Stimulated activated CD8-positive, alpha-beta memory T cell treated with anti-CD3 and anti-CD28 coated beads, Interleukin-7, amount 100 ng/mL, for 24 hours (primary cell): ENCODE measurements at regions not wholly inside any gene's neighbourhood (a gene's known extent, or its start where the extent isn't known, plus 50 kb on each side); places are given as distances from the start of the nearest gene placed in this dataset.
"Not testable (repeated sequence)": the region's sequence is repeated elsewhere in the genome, so short reads cannot be mapped to it uniquely, and the experiment has no call there.

ENCODE experiments used
- DNase-seq: peaks from one replicate; pipeline ENCODE4 v3.0.0-alpha.2; 2020; ENCODE audit warnings: low read depth

GRCh38 chr16:88332921-88333825, 49.6 kb upstream of the ZNF469 start:
- not testable (repeated sequence) for DNase-seq
